AG08396 (cell line): ENCODE measurements at regions not wholly inside any gene's neighbourhood (a gene's known extent, or its start where the extent isn't known, plus 50 kb on each side); places are given as distances from the start of the nearest gene placed in this dataset.
A peak's percentile ranks its signal among the peaks of the same experiment; 100 is the strongest.

Experiments
- DNase-seq: peaks from one replicate; pipeline ENCODE4 v3.0.0; 2012; ENCODE audit warnings: low spot score, mixed read lengths

DNA sequence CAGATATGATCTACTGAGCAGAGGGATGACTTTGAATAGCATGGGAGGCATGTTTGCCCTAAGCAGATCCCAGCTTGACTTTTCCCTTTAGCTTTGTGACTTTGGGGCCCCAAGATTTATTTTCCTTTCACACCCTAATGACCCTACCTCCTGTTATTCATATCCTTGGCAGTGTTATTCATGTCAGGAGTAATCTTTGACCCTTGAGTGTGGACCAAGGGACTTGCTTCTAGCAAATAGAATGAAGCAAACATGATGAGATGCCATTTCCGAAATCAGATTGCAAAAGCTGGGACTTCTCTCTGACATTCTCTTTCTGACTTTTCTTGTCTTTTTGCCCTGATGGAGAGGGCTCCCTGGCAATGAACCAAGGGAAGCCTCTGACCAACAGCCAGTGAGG lies 415.4 kb upstream of the PROK2 start:
- no peak for DNase-seq

DNA sequence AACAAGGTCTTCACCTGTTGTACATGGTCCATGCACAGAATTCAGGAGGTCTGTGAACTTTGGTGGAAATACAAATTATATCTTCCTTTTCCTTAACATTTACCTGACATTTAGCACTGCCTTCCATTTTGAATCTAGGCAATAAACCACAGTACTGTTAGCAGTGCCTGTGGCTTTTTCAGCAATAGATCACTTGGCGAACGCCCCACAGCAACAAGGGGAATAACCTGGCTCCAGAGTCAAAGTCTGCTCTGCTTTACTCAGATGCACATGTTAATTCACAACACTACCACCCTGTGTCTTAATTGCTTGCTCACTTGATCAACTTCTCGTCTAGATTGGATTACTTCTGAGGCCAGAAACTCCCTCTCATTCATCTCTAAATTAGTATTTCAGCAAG lies 414.6 kb upstream of the PROK2 start:
- DNase-seq = no peak

DNA sequence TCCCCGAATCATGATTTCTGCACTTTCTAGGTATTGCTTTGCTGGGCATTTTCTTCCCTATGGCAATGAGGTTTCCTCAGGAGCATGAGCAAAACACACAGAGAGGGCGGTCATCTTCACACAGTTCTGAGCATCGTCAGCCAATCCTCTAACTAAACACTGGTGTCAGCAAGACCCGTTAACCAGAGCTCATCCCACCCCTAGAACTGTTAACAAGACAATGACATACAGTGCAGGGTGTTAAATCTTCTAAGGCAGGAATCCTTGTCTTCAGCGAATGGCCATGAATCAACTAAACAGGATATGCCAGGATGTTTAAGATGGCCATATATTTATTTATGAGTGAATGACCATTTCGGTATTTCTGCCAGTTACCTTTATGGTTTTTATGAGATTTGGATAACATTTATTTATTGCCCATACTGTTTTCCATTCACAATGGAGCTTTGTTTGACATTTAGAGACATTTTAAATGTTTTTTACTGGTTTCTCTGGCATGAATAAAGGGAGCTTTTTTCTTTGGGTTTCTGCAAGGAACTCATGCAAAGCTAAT lies 411.5 kb upstream of the PROK2 start:
- DNase-seq = no peak

DNA sequence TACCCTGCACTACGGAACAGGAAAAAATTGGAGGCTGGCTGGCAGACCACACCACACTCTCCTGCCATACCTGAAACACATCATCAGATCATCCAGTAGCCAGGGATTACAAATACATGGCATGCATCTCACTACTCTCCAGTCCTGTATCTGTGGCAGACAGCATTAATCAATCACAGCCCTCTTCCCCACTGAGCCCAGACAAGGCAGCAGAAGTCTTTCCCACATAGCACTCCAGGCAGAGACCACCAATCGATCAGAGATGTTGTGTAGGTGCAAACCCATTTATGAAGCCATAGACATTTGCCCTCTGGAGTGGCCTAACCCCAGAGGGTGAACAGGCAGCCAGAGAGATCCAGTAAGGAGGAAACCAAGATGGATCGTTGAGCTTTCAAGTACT lies 410.9 kb upstream of the PROK2 start:
- no peak for DNase-seq

DNA sequence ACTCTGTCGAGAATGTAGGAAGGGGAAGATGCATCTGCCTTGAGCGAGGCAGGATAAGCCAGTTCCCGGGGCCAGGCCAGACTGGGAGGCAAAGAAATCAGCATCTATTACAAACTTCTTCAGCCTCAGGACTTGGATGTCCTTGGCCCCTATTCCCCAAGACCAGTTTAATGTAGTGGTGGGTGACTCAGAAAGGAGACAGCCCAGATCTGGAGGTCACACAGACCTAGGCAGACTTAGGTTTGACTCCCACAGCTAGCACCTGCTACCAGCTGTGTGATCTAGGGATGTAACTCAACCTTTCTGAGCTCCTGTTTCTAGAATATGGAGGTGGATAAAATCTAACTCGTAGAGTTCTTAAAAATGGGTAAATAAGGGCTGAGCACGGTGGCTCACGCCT lies 409.5 kb upstream of the PROK2 start:
- no peak for DNase-seq

DNA sequence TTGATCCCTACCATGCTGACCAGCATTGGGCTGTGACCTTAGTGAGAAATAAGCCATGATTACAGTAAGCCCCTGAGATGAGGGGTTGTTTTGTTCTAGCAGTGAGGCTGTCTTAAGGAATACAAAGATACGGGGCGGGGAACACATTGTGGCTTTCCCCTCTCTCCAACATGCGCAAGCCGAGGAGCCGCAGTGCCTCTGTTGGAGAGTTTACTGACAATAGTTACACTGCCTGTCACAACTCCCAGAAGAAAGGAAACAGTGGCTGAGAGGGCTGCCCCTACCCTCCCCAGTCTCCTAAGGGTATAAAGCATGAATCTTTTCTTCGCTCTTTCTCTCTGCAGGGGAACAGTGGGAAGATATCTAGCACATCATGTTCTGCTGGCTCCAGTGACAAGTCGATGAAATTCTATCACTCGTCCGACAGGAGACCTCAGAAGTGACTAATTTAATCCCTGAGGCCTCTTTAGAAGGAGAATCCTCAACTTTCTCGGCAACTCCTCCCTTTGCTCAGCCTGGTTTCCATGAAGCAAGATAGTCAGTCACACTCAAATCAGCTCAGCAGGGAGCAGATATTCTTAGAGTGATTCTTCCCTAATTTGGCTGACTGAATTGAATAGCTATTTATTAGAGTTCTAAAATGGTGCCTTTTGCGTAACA lies 409.0 kb upstream of the PROK2 start:
- DNase-seq = no peak

DNA sequence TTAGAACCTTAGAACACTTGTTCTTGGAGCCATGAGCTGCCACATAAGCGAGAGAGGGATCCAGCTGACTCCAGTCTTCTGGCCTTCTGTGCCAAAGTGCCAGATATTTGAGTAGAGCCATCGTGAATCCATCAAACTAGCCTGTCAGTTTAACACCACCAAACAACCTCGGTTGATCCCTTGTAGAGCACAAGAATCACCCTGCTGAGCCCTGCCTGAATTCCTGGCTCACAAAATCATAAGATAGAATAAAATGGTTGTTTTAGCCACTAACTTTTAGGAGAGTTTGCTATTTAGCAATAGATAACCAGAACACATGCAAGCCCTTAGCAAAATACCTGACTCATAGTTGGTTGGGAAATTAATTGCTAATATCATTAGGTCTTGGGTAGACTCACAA lies 407.6 kb upstream of the PROK2 start:
- DNase-seq = no peak

DNA sequence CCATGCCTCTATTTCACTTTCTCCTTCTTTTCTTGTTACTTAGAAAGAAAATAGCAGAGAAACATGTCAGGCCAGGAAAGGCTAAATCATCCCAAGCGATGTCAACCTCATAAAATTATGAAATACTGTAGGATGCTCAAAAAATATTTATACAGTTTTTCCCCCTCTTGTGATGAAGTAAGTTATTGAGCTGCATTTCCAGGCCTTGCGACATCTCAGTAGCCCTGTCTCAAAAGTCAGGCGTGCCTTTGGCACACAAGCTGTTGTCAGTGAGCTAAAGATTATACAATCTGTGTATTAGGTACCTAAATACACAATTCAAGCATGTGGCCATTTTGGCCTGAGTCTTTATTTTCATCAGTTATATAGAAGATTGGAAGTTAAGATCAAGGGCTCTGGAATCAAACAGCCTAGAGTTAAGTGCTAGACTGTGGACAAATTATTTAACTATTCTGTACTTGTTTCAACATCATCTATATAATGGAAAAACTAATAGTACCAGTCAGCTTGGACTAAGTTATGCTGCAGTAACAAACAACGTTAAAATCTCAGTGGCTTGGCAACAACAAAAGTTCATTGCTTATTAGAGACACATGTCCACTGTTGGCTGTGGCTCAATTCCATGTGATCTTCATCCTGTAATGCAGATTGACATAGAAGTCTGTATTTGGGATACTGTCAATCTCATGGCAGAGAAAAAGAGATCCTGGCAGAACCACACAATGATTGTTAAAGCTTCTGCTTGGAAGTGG lies 406.4 kb upstream of the PROK2 start:
- no peak for DNase-seq

DNA sequence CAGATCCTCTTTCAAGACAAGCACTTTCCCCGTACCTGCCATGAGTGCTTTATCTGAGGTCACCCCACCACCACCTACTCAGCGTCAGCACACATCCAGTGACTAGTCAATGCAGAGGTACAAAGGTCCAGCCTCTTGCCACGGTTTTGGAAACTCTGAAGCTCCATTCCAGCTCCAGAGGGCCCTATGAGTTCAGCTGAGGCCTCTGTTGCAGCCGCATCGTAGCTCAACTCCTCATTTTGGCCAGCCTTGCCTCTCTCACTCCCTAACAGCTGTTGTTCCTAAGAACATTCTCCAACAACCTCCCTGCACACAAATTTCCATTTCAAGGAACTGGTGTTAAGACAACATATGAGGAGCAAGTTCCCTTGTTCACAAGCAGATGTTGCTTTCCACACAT lies 405.1 kb upstream of the PROK2 start:
- no peak for DNase-seq

DNA sequence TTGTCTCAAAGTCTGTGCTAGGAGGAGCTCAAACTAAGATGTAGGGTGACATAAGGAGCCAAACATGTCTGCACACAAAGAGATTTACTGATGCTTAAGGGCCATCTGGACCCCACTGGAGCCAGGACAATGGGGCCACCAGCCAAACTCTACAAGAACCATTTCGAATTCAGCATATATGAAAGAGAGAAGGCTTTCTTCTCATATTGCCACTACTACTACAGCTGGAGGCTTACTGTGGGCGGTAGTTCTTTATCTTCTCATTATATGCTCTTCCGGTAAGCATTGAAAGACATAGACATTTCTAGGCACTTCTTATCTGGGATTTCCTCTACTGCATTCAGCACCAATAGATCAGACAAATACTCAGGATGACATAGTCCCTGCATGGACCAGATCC lies 404.4 kb upstream of the PROK2 start:
- DNase-seq = no peak

DNA sequence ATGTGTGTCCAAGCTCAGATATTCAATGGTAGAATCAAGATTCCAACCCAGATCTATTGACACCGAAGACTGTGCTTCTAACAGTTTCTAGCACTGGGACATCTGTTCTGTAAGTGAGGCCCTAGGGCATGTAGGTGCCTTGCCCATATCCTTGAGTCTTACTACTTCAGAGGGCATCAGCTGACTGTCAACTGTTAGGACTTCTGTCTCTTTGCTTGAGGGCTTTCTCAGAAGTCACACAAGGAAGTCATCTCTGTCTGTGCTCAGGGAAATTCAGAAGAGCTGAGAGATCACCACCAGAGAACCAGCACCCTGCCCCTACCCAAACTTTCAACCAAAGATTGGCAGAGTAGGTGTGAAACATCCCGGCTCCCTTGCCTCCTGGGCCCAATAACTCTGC lies 403.6 kb upstream of the PROK2 start:
- no peak for DNase-seq

DNA sequence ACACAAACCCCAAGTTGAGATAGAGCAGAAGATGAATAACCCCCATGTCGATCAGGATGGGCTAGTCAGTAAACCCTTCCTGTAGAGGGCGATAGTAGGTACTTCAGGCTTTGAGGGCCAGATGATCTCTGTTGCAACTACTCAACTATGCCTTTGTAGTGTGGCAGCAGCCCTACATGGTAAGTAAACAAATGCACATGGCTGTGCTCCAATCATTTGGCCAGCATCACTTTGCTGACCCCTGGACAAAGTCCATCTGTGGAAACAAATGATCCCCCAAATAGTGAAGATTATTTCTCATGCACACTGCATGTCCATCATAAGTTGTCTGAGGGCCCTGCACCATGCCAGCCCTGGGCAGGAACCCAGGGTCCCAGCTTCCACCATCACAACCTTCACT lies 402.2 kb upstream of the PROK2 start:
- DNase-seq = no peak

DNA sequence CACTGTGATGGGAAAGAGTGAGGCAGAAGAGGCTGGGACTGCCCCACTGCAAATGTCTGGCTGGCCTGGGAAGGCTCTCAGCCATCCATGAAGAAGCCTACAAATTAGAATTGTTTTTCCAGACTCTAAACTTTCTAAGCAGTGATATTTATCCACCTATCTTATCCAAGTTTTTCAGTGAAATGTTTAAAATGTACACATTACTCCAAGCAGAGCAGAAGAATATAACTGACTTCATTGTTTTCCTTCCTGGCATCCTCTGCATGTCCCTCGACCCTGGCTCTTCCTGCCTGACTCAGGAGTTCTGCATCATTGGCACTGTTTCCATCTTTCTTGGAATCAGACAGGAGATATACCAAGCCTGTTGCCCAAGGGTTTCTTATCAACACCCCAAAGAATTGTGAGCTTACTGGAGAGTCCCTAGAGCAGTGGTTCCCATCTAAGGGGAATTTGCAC lies 401.5 kb upstream of the PROK2 start:
- DNase-seq = peak; percentile 24

DNA sequence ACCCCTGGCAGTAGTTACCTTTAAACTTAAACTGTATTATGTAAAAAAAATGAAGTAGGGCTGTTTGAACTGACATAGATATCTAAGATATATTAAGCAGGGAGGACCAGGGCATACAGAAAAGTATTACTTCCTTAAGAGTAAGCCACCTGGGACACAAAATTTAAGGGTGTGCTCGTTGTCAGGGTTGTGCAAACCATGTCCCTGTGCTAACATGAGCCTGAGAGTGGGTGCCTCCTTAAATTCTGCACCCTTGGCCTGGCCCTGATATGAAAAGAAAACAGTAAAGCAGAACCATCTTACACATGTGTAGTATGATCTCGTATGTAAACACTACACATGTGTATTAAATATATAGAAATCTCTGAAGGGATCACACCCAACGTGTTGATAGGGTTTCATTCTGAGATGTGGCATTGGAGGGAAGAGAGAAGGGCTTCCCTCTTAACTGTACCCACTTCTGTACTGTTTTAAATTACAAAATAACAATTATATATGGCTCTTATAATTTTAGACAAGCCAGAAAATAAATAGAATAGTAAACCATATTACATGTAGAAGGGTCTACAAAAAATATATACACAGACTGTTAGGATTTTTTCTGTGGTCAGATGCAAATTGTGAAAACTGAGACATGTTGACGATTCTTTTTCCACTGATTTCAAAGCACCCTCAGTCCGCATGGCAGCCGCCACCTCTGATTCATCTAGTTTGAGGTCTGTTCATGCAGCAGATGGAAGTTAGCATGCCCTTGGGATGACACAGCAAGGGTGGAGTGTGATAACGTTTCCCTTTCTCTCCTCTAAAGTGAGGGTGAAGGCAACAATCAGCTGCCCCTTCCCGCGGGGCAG lies 400.8 kb upstream of the PROK2 start:
- peak; percentile 46 for DNase-seq

DNA sequence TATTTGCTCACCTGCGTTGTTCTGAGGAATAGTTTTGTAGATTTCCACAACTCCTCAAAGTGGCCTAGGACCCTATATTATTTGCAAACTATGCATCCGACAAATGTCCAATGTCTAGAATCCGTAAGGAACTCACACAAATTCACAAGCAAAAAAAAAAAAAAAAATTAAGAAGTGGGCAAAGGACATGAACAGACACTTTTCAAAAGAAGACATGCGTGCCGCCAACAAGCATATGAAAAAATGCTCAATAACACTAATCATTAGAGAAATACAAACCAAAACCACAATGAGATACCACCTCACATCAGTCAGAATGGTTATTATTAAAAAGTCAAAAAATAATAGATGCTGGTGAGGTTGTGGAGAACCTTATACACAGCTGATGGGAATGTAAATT lies 398.5 kb upstream of the PROK2 start:
- no peak for DNase-seq

DNA sequence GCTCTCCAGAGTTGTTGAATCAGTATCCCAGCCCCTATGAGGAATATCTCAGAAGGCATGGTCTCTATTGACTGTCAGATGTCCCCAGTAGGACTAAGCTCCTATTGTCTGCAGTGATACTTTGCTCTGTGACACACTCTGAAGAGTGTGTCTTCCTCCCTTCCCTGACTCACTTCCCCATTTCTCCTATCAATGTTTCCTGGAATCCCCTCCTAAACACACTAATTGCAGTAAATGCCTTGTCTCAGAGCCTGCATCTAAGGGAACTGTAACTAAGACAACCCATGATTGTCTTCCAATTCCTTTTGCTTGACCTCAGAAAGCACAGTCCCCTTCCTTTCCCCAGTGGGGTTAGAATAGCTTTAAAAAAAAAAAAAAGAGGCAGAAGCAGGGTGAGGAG lies 397.3 kb upstream of the PROK2 start:
- DNase-seq = no peak

DNA sequence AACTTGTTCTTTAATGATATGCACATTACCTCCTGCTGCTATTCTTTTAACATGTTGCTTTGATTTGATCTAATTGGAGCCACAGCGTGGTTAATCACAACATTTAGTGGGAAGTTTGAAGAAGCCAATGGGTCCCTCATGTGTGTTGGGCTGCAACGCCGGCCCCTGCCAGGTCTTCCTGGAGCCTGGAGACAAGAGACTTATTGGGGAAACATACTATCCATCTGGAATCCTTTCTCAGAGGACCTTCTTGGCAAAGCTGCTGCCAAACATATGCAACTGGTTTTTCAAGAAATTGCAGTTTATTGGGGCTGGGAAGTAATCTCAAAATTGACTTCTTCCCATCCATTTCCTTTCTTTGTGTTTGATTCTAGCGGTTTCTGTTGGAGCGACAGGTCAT lies 396.3 kb upstream of the PROK2 start:
- no peak for DNase-seq

DNA sequence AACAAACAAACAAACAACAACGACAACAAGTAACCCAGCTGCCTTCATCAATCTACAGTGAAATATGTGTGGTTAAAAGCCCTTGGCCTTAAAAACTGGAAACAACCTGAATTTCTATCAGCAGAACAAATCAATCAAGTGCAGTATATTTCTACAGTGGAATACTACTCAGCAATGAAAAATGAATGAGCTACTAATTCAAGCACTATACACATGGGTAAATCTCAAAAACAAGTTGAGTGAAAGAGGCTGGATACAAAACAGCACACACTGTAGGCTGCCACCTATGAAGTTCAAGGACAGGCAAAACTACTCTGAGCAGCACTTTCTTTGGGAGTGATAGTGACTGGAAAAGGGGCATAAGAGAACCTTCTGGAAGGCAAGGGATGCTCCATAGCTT lies 395.5 kb upstream of the PROK2 start:
- DNase-seq = no peak

DNA sequence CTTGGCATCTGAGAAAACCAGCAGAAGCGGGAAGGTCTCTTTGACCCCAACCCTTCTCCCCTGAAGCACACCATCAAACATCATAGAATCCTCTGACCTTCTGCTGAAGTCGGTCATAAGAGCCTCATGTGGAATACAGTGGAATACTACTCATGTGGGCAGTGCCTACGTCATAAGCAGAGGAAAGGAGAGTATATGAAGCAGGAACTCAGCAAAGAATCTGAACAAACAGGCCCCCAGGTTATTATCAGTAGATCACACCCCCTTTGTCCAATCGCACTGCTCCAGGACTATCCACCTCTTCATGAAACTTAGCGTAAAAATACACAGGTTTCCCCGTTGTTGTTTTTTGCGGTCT lies 394.1 kb upstream of the PROK2 start:
- no peak for DNase-seq

DNA sequence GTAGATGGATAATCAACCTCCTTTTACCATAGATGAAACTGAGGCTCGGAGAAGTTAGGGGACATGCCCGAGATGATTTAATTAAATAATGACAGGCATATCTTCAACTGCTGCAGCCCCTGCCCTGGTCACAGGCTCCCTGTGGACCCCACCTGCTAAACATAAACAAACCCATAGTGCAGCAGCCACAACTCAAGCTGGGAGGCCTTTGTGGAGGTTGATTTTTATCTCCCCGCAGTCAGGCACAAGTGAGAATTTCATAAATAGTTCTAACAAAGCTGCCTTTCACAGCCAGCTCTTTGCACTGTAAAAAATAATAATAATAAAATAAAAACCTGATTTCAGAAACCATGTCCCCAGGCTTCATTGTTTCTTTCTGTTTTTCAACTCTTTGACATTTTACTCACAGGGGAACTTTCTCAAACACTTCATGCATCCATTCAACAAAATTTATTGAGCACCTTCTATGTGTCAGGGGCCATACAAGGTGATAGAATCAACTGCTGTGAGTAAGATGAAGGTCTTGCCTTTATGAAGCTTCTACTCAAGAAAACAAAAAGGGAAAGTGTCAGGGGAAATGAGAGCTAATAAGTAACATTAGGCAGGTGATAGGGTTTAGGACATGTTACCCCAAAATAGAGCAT lies 393.6 kb upstream of the PROK2 start:
- DNase-seq = no peak

DNA sequence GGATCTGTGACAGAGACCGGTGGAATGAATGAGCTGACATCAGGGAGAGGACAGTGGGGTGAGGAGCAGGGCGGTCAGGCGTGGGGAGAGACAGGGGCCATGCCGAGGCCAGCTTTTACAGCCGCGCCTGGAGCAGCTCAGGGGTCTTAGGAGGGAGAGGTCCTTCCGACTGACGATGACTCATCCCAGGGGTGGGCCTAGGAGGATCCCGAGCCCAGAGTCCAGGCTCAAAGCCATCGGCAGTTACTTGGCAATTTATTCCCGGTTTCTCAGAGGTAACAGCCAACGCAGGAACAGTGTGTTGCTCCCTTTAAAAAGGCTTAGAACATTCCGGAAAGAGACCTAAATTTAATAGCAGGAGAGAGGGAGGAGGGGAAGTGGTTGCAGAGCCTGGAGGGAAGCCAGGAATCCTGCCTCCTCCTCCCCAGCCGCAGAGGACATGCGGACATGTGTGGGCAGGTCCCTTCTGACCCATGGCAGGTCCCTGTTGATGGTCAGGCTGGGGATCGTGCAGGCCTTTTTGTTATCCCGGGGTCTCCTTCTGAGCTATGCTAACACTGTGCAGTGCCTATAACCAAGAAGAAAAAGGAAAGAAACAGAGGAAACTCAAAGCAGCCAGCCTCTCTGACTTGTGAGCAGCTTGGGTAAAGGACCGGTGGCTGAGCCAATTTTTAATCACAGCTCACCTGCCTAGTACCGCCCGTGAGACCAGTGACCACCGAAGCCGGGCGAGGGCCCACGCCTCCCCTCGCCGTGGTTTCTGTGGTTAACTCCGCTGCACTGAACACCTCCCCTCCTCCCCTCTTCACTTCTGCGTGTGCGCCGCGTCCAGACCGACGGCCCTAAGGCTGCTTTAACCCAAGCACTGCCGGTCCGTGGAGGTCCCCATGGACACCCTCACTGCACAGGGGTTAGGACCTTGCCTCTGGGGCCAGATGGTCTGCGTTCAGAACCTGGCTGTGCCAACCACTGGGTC lies 392.4 kb upstream of the PROK2 start:
- DNase-seq = peak; percentile 44
